ENCODE measurements at regions not wholly inside any gene's neighbourhood (a gene's known extent, or its start where the extent isn't known, plus 50 kb on each side); places are given as distances from the start of the nearest gene placed in this dataset.

DNA sequence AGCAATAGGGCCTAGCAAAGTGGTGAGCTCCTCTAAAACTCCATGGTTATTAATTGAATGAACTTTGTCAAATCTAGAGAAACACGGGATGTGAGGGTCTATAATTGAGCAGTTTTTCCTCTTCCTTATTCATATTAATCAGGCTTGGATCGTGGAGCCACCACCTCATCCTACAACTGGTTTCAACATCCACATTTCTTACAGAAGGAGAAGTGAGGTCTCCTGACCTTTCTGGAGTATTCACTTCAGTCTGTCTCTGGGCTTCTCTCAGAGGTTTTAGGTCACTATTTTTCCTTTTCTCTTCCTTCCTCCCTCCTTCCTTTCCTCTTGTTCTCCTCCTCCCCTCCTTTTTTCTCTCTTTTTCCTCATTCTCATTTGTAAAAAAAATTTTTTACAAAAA is 177.3 kb upstream of the ACTBL2 start:
- no peak overlapping the region for H2AFZ ChIP-seq (ENCODE audit: insufficient read depth, low read depth, low read length, poor library complexity, severe bottlenecking)
- ChIA-PET POLR2A (no interaction called here), CTCF (no interaction called here)
- no peak overlapping the region for H3K27ac ChIP-seq (ENCODE audit: low read length in 2 of 2)
- no peaks in the 10 kb centered on the region for H3K4me1 Mint-ChIP-seq
- no peak for DNase-seq
- no peaks in the 10 kb centered on the region for H3K27me3 ChIP-seq (replicated peaks in 1 of 4; ENCODE audit: control extremely low read depth in 1 of 4, control insufficient read depth in 3 of 4, insufficient read depth in 4 of 4, low read length in 3 of 4)
- H3K79me2 ChIP-seq (ENCODE audit: control insufficient read depth, insufficient read depth, low read length), result no peaks in the 10 kb centered on the region
- H3K4me2 ChIP-seq (replicated peaks; ENCODE audit: low read depth, low read length, poor library complexity, severe bottlenecking), result no peak overlapping the region
- no peaks in the 10 kb centered on the region for H3K9me3 ChIP-seq (ENCODE audit: control extremely low read depth in 1 of 3, control insufficient read depth in 2 of 3, insufficient read depth in 1 of 3, low read length in 2 of 3)
- no peaks in the 10 kb centered on the region for H3K4me1 ChIP-seq (ENCODE audit: control insufficient read depth in 2 of 2, insufficient read depth in 2 of 2, low read length in 2 of 2)
- H4K20me1 ChIP-seq (ENCODE audit: control insufficient read depth, insufficient read depth, low read length, poor library complexity, severe bottlenecking), result no peaks in the 10 kb centered on the region
- H3K36me3 ChIP-seq (replicated peaks in 1 of 2; ENCODE audit: control extremely low read depth in 1 of 2, control insufficient read depth in 1 of 2, extremely low read depth in 1 of 2, insufficient read depth in 2 of 2, low read length in 1 of 2), result no peaks in the 10 kb centered on the region
- no peak overlapping the region for H3K9ac ChIP-seq (ENCODE audit: low read length)
- TF ChIP-seq, protein P1, sequence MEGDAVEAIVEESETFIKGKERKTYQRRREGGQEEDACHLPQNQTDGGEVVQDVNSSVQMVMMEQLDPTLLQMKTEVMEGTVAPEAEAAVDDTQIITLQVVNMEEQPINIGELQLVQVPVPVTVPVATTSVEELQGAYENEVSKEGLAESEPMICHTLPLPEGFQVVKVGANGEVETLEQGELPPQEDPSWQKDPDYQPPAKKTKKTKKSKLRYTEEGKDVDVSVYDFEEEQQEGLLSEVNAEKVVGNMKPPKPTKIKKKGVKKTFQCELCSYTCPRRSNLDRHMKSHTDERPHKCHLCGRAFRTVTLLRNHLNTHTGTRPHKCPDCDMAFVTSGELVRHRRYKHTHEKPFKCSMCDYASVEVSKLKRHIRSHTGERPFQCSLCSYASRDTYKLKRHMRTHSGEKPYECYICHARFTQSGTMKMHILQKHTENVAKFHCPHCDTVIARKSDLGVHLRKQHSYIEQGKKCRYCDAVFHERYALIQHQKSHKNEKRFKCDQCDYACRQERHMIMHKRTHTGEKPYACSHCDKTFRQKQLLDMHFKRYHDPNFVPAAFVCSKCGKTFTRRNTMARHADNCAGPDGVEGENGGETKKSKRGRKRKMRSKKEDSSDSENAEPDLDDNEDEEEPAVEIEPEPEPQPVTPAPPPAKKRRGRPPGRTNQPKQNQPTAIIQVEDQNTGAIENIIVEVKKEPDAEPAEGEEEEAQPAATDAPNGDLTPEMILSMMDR (IDR thresholded peaks at IDR 0.05), result no peak
- no peak overlapping the region for H3K4me3 Mint-ChIP-seq
- H3K4me3 ChIP-seq (ENCODE audit: control extremely low read depth in 1 of 5, extremely low read depth in 1 of 5, insufficient read depth in 1 of 5, low read depth in 2 of 5, low read length in 4 of 5), result no peak overlapping the region
- H3K27me3 Mint-ChIP-seq, result peaks cover 3% of the 10 kb centered on the region
- intact Hi-C loops (cut with micrococcal nuclease), result no loop called here
- no peak overlapping the region for H3K27ac Mint-ChIP-seq
- H3K9me3 Mint-ChIP-seq (ENCODE audit: insufficient read depth), result peaks cover 2% of the 10 kb centered on the region
- ATAC-seq (ENCODE audit: low read depth), result no peak
- WGBS (ENCODE audit: insufficient coverage), result no CpG with 5 or more reads among the region's 2 CpGs

DNA sequence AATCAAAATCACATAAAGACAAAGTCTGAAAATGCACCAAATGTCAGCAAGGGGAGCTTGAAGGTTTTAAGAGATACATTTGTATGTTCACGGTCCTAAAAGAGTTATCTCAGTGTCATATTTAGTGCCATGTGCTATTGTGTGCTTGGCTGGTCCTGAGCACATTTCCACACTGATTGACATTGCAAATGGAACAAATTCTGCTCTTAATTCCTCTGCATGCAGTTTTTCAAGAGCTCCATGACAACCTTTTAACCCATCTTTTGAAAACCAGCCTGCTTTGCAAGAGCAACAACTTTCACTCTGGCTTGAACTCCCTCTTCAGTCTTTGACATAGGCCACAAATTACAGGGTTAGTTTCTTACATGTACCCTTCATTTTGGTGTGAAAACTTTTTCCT is 175.4 kb upstream of the ACTBL2 start:
- Histone ChIP-seq H3K4me2 (replicated peaks; ENCODE audit: low read depth, low read length, poor library complexity, severe bottlenecking) (no peak overlapping the region), H3K27me3 (replicated peaks in 1 of 4; ENCODE audit: control extremely low read depth in 1 of 4, control insufficient read depth in 3 of 4, insufficient read depth in 4 of 4, low read length in 3 of 4) (no peaks in the 10 kb centered on the region), H3K9ac (ENCODE audit: low read length) (no peak overlapping the region), H3K79me2 (ENCODE audit: control insufficient read depth, insufficient read depth, low read length) (no peaks in the 10 kb centered on the region), H4K20me1 (ENCODE audit: control insufficient read depth, insufficient read depth, low read length, poor library complexity, severe bottlenecking) (no peaks in the 10 kb centered on the region), H3K4me1 (ENCODE audit: control insufficient read depth in 2 of 2, insufficient read depth in 2 of 2, low read length in 2 of 2) (no peaks in the 10 kb centered on the region), H3K27ac (ENCODE audit: low read length in 2 of 2) (no peak overlapping the region), H2AFZ (ENCODE audit: insufficient read depth, low read depth, low read length, poor library complexity, severe bottlenecking) (no peak overlapping the region), H3K9me3 (ENCODE audit: control extremely low read depth in 1 of 3, control insufficient read depth in 2 of 3, insufficient read depth in 1 of 3, low read length in 2 of 3) (no peaks in the 10 kb centered on the region), H3K36me3 (replicated peaks in 1 of 2; ENCODE audit: control extremely low read depth in 1 of 2, control insufficient read depth in 1 of 2, extremely low read depth in 1 of 2, insufficient read depth in 2 of 2, low read length in 1 of 2) (no peaks in the 10 kb centered on the region), H3K4me3 (ENCODE audit: control extremely low read depth in 1 of 5, extremely low read depth in 1 of 5, insufficient read depth in 1 of 5, low read depth in 2 of 5, low read length in 4 of 5) (no peak overlapping the region)
- ChIA-PET POLR2A (no interaction called here), CTCF (interaction anchor here (0.8 kb wide), 1 partner anchor 8 kb away, joined by 7 read pairs; no protein-coding TSS in a partner anchor)
- TF ChIP-seq, protein P1 (IDR thresholded peaks at IDR 0.05), result no peak
- TF ChIP-seq EZH2 (IDR thresholded peaks at IDR 0.05; ENCODE audit: borderline replicate concordance, insufficient read depth, low read depth, low read length, poor library complexity, severe bottlenecking), result no peak
- no CpG with 5 or more reads among the region's 1 CpG for WGBS (ENCODE audit: insufficient coverage)
- DNase-seq (no peak), ATAC-seq (ENCODE audit: low read depth) (no peak)
- H3K9me3 Mint-ChIP-seq (ENCODE audit: insufficient read depth), result peaks cover 2% of the 10 kb centered on the region
- H3K4me3 Mint-ChIP-seq, result no peak overlapping the region
- H3K27ac Mint-ChIP-seq, result no peak overlapping the region
- intact Hi-C loops (cut with micrococcal nuclease), result no loop called here
- no peaks in the 10 kb centered on the region for H3K4me1 Mint-ChIP-seq
- H3K27me3 Mint-ChIP-seq, result peaks cover 2% of the 10 kb centered on the region
